HPDE6-E6E7 (cell line): ENCODE measurements at regions not wholly inside any gene's neighbourhood (a gene's known extent, or its start where the extent isn't known, plus 50 kb on each side); places are given as distances from the start of the nearest gene placed in this dataset.
A peak's percentile ranks its signal among the peaks of the same experiment; 100 is the strongest.

ENCODE experiments used
- DNase-seq: peaks from one replicate; pipeline ENCODE4 v3.0.0; 2011; ENCODE audit warnings: missing footprints; ENCODE audit errors: extremely low spot score

GRCh38 chr6:128667339-128667858 lies 147.0 kb upstream of the PTPRK start:
- no peak for DNase-seq

- DNase-seq: no peak
Measured at GRCh38 chr6:128666405-128666804, 146.0 kb upstream of the PTPRK start.

GRCh38 chr6:128663238-128663637 lies 142.8 kb upstream of the PTPRK start:
- DNase-seq: no peak

- DNase-seq: peak; percentile 25
Measured at GRCh38 chr6:128659878-128660622, 139.7 kb upstream of the PTPRK start.

GRCh38 chr6:128659276-128659675 lies 138.9 kb upstream of the PTPRK start:
- DNase-seq: no peak

- no peak for DNase-seq
Measured at GRCh38 chr6:128657181-128657580, 136.8 kb upstream of the PTPRK start.

- DNase-seq: peak; percentile 49
Measured at GRCh38 chr6:128655978-128656498, 135.6 kb upstream of the PTPRK start.

GRCh38 chr6:128648022-128648598 lies 127.7 kb upstream of the PTPRK start:
- DNase-seq: no peak

GRCh38 chr6:128642132-128642531 lies 121.7 kb upstream of the PTPRK start:
- DNase-seq: no peak

- no peak for DNase-seq
Measured at GRCh38 chr6:128641703-128642102, 121.3 kb upstream of the PTPRK start.

- no peak for DNase-seq
Measured at GRCh38 chr6:128638817-128639216, 118.4 kb upstream of the PTPRK start.

GRCh38 chr6:128635219-128635618 lies 114.8 kb upstream of the PTPRK start:
- no peak for DNase-seq

GRCh38 chr6:128632131-128632530 lies 111.7 kb upstream of the PTPRK start:
- peak; percentile 42 for DNase-seq

- DNase-seq: no peak
Measured at GRCh38 chr6:128631031-128631430, 110.6 kb upstream of the PTPRK start.

- peak; percentile 5 for DNase-seq
Measured at GRCh38 chr6:128630213-128630612, 109.8 kb upstream of the PTPRK start.

GRCh38 chr6:128617285-128617684 lies 96.9 kb upstream of the PTPRK start:
- no peak for DNase-seq

- no peak for DNase-seq
Measured at GRCh38 chr6:128616342-128616741, 95.9 kb upstream of the PTPRK start.

- DNase-seq: no peak
Measured at GRCh38 chr6:128606611-128607010, 86.2 kb upstream of the PTPRK start.

GRCh38 chr6:128605961-128606360 lies 85.6 kb upstream of the PTPRK start:
- DNase-seq: no peak

- no peak for DNase-seq
Measured at GRCh38 chr6:128601060-128601459, 80.7 kb upstream of the PTPRK start.

GRCh38 chr6:128600397-128600951 lies 80.1 kb upstream of the PTPRK start:
- peak; percentile 49 for DNase-seq

- DNase-seq: no peak
Measured at GRCh38 chr6:128599036-128599435, 78.6 kb upstream of the PTPRK start.

- DNase-seq: peak; percentile 21
Measured at GRCh38 chr6:128598571-128598970, 78.2 kb upstream of the PTPRK start.
